NCI-H82 treated with DMSO at 0.1 percent for 48 hours (cell line): ENCODE measurements at regions not wholly inside any gene's neighbourhood (a gene's known extent, or its start where the extent isn't known, plus 50 kb on each side); places are given as distances from the start of the nearest gene placed in this dataset.
"Not testable (repeated sequence)": the region's sequence is repeated elsewhere in the genome, so short reads cannot be mapped to it uniquely, and the experiment has no call there.

Experiments
- DNase-seq: peaks from one replicate; lab custom pipeline; 2025; ENCODE audit not compliant: unreplicated experiment; lab: John Stamatoyannopoulos, UW

DNA sequence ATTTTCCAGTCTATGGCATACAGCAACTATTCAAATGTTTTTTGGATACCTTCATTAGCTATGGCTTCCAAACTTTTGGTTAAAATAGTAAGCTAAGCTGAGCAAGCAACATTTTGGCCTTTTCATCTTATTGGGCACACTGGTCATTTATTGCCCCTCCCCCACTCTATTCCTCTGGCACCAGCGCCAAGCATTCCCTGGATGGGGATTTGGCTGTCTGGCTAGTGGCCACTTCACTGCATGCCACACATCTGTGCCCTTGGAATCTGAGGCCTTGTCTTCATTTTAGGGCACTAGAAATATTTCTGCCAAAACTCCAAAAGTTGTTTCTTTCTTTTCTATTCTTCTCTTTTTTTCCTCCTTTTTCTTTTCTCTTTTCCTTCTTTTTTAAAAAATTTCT, 305.8 kb upstream of the POTED start:
- DNase-seq: not testable (repeated sequence)

DNA sequence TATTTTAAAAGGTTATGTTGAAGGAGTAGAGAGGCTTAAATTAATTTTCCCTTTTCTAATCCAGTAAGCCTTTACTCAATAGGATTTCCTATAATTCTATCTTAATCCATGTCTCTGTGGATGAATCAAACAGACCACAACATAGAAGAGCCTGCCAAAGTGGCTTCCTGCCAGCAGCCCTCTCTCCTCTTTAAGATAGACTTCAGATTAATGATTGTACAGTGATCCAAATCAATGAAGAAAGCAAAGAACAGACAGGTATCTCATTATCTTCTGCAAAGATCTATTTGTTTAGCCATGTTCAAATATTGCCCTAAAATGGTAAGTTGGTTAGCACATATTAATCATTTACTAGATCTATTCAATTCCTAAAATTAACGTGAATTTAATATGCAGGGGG, 304.7 kb upstream of the POTED start:
- DNase-seq: peak; percentile 21

DNA sequence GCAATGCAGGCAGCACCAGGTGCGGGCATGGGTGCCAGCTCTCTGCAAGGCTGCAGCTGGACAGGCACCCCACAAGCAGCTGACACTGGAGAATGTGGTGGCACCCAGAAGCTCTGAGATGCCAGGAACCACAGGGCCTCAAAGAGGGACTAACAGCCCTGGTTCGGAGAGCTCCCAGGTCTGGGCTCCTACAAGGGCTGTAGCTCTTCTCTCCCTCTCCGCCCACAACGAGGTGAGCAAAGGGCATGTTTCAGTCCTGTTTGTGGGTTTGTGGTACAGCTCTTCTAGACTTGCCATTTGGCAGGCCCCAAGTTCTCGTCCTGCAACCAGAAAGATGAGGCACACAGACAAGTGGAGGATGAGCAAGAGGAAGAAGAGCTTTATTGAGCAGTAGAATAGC, 299.5 kb upstream of the POTED start:
- not testable (repeated sequence) for DNase-seq

DNA sequence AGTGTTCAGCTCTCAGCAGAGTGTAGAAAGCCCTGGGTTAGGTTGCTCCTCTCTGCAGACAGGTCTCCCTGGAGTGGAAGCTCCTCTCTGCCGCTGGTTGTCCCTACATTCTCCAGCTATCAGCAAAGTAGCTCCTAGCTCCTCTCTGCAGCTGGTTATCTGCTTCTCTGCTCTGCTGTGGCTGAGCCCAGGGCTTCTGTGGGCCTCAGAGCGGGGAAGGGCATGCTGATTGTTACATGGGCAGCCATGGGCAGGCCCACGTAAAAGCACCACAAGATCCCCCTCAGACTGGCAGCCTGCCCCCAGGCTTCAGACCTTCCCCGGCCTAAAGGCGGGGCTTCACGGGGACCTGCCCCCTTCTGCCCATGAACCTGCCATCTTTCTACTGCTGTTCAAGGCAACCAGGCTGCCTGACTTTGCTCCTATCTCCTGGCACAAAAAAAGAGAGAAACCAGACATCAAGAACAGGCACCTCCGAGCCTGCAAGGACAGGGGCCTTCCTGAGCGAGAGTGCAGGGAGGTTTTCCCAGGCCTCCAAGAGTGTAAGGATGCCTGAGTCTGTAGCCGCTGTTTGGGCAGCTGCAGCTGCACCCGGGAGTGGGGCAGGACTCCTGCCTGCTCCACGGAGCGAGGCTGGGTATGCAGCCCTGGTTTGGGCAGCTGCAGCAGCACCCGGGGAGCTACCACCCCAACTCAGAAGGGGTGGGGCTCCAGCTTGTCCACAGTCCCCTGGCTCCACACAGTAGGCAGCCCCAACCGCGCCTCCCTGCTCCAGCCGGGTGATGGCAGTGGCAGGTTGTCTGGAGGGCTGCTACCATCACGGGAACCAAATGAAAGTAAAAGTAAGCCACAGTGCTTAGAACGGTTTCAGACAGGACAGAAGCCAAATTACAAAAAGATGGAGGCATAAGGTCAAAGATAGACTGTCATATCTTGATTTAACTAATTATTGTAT, 298.7 kb upstream of the POTED start:
- not testable (repeated sequence) for DNase-seq

DNA sequence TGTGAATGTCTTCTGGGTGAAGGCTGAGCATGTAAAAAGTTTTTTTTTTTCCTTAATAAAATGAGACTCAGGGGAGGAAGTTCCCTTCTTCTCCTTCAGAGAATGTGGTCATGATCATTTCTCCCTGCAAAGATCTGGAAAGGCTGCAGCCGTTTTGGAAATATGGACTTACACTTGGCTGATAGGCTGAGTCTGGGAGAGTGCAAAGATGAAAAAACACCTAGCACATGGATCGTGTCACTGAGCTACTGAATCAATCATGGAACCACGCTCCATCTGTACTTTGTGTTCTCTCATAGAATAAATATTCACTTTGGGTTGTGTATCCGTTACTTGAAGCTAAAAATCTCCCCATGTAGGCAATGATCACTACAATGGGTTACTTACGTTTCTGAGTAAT, 290.9 kb upstream of the POTED start:
- not testable (repeated sequence) for DNase-seq

DNA sequence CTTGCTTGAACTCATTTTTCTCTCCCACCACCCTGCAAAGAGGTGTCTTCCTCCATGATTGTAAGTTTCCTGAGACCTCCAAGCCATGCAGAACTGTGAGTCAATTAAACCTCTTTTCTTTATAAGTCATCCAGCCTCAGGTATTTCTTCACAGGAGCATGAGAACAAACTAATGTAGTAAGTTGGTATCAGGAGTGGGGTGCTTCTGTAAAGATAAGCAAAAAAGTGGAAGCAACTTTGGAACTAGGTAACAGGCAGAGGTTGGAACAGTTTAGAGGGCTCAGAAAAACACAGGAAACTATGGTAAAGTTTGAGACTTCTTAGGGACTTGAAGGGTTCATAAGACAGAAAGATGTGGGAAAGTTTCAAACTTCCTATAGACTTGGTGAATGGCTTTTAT, 287.7 kb upstream of the POTED start:
- DNase-seq: not testable (repeated sequence)

DNA sequence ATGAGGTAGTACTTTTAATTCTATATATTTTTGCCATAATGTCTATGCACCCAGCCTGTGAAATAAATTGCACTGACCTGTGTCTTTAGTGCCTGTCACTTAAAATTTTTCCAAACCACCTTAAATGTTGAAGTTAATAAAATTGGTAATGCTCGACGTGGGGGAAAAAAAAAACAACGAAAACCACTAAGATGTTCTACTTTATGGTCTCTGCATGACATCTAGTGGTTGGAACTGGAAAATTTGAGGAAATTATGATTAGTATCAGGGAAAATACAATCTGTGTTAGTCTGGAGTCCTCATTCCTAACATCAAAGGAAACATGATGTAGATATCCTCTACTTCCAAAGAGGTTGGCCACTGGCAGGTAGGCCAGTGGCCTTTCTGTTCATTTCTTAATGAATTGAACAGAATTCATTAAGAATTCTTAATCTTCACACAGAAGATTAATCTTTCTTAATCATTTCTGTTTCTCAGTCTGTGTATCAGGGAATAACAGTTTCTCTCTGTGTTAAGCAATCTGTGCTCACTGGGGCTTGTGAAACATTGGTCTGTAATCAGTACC, 268.8 kb upstream of the POTED start:
- DNase-seq: not testable (repeated sequence)

DNA sequence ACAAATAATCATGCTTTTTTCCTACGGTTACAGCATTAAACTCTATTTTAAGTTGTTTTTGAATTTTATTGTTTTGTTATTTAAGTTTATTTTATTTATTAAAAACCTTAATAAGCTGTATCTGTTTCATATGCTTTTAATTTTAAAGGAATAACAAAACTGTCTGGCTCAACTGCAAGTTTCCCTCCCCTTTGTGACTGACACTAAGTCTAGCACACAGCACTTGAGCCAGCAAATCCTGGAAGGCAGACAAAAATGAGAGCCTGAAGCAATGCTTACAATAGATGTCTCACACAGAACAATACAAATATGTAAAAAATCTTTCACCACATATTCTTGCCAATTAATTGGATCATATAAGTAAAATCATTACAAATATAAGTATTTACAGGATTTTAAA, 258.1 kb upstream of the POTED start:
- DNase-seq: not testable (repeated sequence)

DNA sequence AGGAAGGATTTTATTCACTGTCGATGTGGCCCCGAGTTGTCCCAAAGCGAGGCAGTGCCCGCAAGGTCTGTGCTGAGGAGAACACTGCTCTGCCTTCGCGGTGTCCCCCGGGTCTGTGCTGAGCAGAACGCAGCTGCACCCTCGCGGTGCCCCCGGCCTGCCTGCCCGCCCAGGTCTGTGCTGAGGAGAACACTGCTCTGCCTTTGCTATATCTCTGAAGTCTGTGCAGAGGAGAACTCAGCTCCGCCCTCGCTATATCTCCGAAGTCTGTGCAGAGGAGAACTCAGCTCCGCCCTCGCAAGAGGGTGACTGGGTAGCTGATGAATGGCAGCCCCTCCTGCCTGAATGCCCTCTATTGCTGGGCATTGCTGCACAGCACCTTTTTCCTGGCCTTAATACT, 249.4 kb upstream of the POTED start:
- not testable (repeated sequence) for DNase-seq

DNA sequence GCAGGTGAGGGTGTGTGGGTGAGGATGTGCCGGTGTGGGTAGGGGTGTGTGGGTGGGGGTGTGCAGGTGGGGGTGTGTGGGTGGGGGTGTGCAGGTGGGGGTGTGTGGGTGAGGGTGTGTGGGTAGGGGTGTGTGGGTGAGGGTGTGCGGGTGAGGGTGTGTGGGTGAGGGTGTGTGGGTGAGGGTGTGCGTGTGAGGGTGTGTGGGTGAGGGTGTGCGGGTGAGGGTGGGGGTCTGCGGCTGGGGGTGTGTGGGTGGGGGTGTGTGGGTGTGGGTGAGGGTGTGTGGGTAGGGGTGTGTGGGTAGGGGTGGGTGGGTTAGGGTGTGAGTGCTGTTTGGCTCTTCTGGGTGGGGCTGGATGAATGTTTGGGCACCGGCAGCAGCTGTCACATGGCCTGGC, 241.4 kb upstream of the POTED start:
- DNase-seq: no peak

DNA sequence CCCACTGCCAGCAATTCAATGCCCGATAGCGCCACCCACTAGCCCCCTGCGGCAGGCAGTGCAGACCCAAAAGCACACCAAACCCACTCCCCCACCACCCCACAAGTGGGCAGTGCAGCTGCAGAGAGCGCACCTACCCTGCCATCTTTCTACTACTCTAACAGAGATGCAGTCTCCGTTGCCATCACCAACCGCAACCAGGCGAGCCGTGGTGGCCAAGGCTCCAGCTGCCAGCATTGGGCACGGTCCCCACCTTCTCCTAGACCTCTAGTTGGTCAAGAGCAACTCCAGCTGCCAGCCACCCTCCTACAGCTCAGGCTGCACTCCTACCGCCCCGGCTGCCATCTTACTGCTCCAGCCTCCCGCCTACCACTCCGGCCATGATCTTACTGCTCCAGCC, 236.9 kb upstream of the POTED start:
- DNase-seq: not testable (repeated sequence)

DNA sequence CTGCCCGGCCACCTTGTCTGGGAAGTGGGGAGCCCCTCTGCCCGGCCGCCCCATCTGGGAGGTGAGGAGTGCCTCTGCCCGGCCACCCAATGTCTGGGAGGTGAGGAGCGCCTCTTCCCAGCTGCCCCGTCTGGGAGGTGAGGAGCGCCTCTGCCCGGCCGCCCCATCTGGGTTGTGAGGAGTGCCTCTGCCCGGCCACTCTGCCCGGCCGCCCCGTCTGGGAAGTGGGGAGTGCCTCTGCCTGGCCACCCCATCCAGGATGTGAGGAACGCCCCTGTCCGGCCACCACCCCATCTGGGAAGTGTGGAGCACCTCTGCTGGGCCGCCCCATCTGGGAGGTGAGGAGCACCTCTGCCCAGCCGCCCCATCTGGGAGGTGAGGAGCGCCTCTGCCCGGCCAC, 230.6 kb upstream of the POTED start:
- DNase-seq: not testable (repeated sequence)

DNA sequence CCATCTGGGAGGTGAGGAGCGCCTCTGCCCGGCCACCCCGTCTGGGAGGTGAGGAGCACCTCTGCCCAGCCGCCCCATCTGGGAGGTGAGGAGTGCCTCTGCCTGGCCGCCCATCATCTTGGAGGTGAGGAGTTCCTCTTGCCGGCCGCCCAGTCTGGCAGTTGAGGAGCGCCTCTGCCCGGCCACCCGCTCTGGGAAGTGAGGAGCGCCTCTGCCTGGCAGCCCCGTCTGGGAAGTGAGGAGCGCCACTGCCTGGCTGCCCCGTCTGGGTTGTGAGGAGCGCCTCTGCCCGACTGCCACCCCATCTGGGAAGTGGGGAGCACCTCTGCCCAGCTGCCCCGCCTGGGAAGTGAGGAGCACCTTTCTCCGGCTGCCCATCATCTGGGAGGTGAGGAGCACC, 230.0 kb upstream of the POTED start:
- DNase-seq: not testable (repeated sequence)

DNA sequence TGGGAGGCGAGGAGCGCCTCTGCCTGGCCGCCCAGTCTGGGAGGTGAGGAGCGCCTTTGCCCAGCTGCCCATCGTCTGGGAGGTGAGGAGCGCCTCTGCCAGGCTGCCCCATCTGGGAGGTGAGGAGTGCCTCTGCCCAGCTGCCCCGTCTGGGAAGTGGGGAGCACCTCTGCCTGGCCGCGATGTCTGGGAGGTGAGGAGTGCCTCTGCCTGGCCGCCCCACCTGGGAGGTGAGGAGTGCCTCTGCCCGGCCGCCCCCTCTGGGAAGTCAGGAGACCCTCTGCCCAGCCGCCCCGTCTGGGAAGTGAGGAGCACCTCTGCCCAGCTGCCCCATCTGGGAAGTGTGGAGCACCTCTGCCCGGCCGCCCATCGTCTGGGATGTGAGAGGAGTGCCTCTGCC, 229.0 kb upstream of the POTED start:
- not testable (repeated sequence) for DNase-seq

DNA sequence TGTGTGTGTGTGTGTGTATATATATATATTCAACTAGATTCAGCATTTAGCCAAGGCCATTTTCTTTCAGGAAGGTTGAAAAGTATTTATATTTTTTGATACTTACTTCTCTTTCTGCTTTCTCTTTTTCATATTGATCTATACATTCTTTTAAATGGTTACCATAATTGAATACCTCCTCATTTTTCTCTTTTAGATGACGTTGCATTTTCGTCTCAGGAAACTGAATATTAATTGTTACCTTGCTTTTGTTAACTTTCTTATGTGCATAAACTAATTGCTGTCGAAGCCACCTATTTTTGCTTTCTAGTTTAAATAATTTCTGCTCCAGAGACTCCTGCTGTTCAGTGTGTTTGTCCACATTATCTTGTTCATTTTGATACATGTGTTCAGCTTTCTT, 225.4 kb upstream of the POTED start:
- not testable (repeated sequence) for DNase-seq

DNA sequence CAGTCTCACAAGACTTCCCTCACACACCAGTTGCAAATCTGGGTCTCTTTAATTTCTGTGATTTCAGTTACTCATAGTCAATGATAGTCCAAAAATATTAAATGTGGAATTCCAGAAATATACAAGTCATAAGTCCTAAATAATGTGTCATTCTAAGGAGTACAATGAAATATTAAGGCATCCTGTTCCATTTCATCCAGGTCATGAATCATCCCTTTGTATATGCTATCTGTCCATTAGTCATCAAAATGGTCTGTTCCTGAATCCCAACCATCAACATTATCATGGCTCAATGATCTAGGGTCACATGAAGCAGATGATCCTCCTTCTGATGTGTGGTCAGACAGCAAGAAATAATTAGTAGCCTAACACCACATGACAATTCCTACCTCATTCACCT, 200.4 kb upstream of the POTED start:
- not testable (repeated sequence) for DNase-seq

DNA sequence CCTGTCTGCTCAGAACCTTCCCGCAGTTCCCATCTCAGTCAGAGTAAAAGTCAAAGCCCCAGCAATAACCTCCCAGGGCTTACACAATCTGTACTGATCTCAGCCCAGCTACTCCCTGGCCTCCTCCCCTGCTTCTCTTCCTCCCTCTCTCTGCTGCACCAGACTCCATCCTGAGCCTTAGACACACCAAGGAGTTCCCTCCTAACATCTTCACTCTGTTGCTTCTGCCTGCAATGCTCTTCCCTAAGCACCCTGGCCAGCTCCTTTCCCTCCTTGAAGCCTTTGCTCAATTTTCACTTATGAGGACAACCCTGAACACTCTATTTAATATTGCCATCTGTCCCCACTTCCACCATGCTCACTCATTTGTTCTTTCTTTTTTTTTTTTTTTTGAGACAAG, 173.7 kb upstream of the POTED start:
- not testable (repeated sequence) for DNase-seq

DNA sequence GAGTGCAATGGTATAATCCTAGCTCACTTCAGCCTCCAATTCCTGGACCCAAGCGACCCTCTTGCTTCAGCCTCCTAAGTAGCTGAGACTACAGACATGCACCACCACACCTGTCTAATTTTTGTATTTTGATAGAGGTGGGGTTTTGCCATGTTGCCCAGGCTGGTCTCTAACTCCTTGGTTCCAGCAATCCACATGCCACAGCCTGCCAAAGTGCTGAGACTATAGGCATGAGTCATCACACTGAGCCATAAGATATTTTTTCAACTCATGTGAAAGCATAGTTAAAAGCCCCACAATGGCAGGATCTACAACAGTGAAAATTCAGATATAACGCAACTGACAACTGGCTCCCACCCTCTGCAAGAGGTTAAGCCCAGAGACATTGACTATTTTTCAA, 161.8 kb upstream of the POTED start:
- not testable (repeated sequence) for DNase-seq

DNA sequence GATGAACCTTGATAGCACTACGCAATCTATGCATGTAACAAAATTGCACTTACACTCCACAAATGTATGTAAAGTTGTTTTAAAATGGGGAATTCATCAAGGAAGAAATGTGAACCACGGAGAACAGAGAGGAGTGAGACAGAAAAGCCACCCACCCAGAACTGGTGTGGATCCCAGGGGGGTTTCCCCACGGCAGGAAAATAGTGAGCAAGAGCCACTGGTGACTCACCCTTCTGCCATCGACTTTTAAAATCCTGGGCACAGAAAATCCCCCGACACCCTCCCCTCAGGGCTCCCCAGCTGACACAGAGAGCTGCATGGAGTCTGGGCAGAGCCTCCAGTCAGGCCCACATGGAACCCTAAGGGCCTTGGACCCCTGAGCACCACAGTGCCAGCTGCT, 146.0 kb upstream of the POTED start:
- DNase-seq: not testable (repeated sequence)
